Right forelimb (tissue), 1 donor: ENCODE measurements at regions not wholly inside any gene's neighbourhood (a gene's known extent, or its start where the extent isn't known, plus 50 kb on each side); places are given as distances from the start of the nearest gene placed in this dataset.

Source experiments
- DNase-seq: peaks from one replicate; pipeline ENCODE4 v3.0.0-alpha.2; 2018

GRCh38 chr3:124512881-124513609 is 217.2 kb upstream of the UMPS start:
- DNase-seq: no peak

- DNase-seq: no peak
Observed at GRCh38 chr3:124513610-124513997, 216.6 kb upstream of the UMPS start.

- DNase-seq: no peak
Observed at GRCh38 chr3:124514683-124515082, 215.6 kb upstream of the UMPS start.

DNA sequence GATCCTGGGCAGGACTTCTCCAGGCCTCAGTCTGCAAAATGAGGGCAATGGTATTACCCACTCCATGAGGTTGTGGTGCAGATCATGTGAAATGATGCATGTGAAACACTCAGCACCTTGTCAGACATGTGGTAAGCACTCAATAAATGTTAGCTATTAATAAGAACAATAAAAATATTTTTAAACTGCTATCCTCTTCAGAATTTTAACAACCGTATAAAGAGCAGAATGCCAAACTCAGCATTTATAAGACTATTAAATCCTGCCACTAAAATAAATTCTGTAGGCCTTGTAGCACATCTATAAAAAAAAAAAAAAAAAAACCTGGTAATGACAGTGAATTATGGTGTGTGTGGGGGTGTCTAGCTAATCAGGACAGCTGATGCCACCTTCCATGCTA is 213.9 kb upstream of the UMPS start:
- no peak for DNase-seq

GRCh38 chr3:124517306-124517705 is 212.9 kb upstream of the UMPS start:
- DNase-seq: no peak

- DNase-seq: no peak
Observed at GRCh38 chr3:124518350-124518749, 211.9 kb upstream of the UMPS start.

DNA sequence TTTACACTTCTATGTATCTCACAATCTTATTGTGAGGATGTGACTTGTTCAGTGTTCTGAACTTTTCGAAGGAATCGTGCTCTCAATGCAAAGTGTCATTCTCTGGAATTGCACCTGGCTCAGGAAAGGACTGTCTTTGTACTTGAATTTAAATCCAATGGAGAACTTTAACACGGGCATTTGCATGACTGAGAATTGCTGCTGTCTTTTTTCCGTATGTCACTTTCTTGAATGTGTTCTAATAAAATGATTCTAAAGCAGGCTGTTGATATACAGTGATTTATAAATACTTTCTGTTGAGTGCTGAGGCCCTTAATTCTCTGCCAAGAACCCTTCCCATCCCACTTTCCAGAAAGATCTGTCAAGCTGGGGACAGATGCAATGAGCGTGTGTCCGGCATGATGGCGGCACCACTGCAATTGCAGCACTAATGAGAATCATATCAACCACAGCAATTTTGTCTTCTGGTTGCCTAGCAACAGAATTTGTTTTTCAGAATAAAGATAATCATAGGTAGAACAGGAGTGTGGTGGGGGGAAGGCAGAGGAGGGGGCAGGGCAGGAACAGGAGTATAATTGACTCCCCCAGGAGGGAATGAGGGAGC is 210.6 kb upstream of the UMPS start:
- no peak for DNase-seq

DNA sequence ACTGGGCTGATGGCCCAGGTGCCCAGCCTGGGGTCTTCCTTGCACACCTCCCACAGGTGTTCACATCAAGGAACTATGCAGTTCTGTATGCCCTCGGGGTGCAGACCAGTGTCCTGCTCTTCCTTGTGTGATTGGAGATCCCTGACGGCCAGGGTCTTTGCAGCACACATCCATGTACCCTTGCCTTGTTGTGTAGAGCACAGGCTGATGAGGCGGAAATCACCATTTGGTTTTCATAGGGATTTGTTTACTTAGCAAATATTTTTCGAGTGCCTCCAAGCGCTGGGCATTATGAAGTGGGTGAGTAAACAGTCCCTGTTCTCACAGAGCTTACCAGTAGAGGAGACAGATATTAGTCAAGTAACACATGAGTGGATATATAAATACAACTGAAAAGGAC is 209.3 kb upstream of the UMPS start:
- DNase-seq: no peak

- DNase-seq: no peak
Observed at GRCh38 chr3:124522082-124522625, 208.1 kb upstream of the UMPS start.

GRCh38 chr3:124526601-124527000 is 203.7 kb upstream of the UMPS start:
- no peak for DNase-seq

GRCh38 chr3:124529826-124530571 is 200.3 kb upstream of the UMPS start:
- no peak for DNase-seq

DNA sequence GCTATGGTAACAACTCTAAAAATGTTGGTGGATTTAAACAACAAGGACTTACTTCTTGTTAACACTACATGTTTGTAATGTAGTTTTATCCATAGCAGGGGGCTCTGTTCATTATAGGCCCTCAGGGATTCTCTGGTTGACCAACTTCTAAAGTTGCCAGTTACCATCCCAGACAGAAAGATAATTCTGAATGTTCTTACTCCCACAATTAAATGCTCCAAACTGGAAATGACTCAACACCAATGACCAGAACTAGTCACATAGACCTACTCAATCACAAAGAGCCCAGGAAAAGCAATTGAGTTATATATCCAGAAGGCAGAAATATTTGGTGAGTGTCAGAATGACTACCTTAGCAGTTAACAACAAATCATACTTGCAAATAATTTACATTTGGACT is 199.3 kb upstream of the UMPS start:
- DNase-seq: no peak

- no peak for DNase-seq
Observed at GRCh38 chr3:124532071-124532470, 198.2 kb upstream of the UMPS start.

DNA sequence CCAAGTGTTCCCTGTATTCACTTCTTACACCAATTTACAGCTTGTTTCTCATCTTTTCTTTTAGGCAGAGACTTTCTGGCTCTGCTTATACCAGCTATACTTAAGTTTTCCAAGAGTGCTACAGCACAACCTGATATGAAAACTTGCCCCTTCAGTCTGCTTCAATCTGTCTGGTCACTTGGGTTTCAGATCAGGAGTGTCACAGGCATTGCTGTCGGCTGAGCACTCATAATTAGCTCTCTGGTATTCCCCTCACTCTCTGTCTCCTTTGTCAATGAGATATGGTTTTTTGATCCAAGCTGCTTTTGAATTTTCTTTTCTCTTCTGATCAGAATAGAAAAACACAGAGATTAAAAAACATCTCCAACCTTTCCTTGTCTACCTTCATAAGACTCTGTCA is 194.9 kb upstream of the UMPS start:
- DNase-seq: no peak

DNA sequence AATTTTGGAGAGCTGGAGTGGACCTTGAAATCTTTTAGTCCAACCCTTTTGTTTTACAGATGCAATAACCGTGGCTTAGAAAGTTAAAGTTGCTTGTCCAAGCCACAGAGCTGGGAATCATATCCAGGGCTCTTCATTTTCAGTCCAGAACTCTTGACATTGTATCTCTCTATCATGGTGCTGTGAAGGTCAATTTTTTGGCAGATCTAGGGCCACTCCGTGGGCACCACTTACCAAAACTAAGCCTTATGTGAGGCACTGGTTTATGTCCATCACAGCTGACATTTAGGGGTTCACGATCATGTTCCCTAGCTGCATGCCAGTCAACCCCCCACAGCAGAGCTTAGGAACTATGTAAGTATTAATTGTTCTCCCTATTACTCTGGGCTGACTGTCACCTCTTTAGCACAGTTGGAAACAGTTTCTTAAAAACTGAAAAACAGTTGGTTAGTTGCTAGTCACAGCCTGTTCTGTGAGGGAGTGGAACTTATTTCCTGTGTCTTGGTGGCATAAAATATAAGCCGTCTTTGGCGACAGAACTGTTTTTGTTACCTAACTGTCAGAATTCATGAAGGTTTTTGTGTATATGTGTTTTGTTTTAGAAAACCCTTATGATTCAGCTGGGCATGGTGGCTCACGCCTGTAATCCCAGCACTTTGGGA is 189.6 kb upstream of the UMPS start:
- no peak for DNase-seq

GRCh38 chr3:124542214-124542869 is 187.9 kb upstream of the UMPS start:
- DNase-seq: no peak

GRCh38 chr3:124545891-124546290 is 184.4 kb upstream of the UMPS start:
- no peak for DNase-seq

- DNase-seq: no peak
Observed at GRCh38 chr3:124552224-124552623, 178.0 kb upstream of the UMPS start.

GRCh38 chr3:124553178-124553577 is 177.1 kb upstream of the UMPS start:
- DNase-seq: no peak

DNA sequence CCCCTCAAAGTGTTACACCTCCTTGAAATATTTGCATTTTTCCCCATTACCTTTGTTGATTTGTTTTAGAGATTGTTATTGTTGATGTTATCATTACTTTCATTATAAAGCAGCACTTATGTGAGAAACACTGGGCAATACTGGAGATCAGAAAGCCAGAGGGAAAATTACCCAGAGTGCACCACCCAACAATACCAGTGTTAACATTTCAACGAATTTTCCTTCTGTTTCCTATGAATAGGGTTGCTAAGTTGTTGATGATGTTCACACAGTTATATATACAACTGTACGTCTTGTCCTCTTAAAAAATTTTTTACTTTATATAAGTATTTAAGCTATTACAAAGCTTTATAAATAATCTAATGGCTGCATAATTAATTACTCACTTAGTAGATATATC is 173.6 kb upstream of the UMPS start:
- DNase-seq: no peak

GRCh38 chr3:124557433-124558232 is 172.6 kb upstream of the UMPS start:
- no peak for DNase-seq
